Activated T-cell treated with anti-CD3 and anti-CD28 coated beads, Interleukin-2, amount 50 U/mL, for 1 hour (primary cell): ENCODE measurements at regions not wholly inside any gene's neighbourhood (a gene's known extent, or its start where the extent isn't known, plus 50 kb on each side); places are given as distances from the start of the nearest gene placed in this dataset.

ENCODE experiments used
- DNase-seq: peaks from one replicate; pipeline ENCODE4 v3.0.0-alpha.2; 2020

DNA sequence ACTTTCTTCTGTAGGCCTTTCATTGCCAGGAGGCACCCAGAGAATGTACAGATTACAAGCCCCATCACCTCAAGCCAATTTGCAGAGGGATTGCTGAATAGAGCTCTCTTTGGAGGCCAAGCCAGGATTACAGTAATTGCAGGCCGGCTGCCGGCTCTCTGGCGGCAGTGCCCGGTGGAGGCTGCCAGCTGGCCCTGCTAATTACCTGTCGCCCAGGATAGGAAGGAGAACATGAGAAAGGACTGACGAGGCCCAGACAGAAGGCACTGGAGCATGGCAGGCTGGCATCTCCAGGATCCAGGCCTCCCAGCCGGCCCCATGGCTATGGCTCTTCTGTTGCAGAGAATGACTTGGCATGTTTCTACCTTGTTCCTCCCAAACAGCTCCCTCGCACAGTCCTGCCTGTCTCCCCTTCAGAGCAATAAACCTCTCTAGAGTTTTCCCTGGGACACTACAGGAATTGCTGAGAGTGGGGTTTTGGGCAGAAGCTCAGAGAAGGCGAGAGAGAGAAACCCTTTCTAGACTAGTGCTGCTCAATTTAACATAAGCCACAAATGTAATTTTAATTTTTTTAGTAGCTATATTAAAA, 273.6 kb upstream of the PROK2 start:
- no peak for DNase-seq

DNA sequence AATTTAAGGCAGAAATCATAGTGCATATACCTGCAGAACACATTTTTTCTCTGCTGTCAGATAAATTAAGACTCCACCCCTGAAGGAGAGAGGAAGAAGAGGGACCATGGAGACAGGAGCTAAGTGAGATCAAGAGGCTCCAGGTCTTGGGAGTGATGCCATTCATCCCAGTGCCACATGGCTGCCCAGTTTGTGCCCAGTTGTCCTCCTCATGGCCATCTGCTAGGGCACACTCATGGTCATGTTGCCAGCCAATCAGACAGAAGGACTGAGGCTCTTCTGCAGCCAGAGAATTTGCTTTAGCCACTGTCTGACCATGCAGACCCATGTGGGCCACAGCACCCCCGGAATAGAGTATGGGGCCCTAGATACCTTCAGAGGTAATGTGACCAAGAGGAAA, 270.5 kb upstream of the PROK2 start:
- no peak for DNase-seq

DNA sequence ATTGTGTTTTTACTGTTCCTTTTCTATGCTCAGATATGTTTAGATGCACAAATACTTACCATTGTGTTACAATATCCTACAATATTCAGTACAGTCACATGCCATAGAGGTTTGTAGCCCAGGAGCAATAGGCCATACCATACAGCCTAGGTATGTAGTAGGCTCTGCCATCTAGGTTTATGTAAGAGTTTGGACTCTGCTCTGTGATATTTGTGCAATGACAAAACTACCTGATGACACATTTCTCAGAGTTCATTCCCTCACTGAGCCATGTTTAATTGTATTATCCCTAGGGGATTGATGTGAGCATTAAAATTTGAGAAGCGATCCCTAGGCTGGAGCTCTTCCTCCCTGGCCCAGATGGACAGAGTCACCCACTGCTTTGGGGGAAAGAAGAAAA, 270.0 kb upstream of the PROK2 start:
- DNase-seq: no peak

DNA sequence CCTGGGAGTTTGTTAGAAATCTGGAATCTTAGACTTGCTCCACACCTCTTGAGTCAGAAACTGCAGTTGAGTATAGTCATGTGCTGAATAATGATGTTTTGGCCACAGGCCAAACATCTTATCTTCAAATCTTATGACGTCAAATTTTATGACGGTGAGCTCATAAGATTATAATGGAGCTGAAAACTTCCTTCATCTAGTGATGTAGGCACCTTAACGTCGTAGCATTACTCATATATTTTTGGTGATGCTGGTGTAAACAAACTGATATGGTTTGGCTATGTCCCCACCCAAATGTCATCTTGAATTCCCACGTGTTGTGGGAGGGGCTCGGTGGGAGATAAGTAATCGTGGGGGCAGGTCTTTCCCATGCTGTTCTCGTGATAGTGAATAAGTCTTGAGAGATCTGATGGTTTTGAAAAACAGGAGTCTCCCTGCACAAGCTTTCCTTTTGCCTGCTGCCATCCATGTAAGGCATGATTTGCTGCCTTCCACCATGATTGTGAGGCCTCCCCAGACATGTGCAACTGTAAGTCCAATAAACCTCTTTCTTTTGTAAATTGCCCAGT, 268.0 kb upstream of the PROK2 start:
- DNase-seq: no peak

DNA sequence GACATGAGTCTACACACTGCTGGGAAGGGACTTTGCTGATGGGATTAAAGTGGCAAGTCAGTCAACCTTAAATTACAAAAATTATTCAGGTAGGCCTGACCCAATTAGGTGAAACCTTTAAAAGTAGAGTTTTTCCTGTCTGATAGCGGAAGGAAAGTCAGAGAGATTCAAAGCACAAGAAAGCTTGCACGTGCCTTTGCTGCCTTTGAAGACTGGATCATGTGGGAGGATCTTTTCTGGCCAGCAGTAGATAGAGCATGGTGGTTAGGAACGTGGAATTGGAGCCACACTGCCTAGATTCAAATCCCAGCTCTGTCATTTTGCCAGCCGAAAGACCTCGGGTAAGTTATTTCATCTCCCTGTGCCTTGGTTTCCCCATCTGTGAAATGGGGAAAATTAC, 265.8 kb upstream of the PROK2 start:
- no peak for DNase-seq

DNA sequence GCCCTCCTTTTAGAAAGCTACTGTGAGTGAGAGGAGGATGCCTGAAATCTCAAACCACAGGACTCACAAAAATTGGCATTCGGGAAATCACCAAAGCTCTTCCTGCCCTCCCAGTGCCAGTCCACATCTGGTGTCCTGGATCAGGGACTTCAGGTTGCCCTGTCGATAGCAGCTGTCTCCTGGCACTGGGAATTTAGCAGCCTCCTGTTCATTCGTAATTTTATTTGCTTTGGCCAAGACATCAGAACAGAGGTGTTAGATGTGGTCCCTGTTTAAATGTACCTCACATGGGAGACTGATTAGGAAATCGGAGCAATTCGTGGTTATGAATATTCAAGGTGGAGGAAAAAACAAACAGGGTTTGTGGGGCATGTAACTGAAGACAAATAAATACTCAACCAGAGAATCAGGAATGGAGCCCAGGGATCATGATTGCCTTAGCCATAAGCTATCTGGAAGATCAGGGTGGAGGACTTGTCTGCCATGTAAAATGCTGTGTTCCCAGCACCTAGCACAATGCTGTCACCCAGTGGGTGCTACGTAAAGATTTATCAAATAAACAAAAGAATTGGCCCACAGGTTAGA, 265.2 kb upstream of the PROK2 start:
- no peak for DNase-seq

DNA sequence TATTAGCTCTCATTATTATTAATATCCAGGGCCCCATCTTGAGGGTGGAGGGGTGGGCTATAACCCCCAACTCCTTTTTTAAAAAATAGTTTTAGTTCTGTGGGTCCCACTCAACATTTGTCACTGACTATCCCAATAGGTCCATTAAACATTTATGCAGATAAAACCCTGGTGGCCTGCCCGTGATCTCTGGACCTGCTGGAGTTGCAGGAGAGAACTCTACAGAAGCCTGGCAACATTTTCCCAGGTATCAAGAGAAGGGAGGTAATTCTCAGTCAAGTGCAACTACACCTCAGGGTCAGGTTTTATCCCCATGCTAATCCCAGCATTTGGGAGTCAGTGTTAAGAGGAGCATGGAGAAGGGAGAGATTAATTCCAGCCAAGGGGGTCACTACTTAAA, 264.4 kb upstream of the PROK2 start:
- no peak for DNase-seq

DNA sequence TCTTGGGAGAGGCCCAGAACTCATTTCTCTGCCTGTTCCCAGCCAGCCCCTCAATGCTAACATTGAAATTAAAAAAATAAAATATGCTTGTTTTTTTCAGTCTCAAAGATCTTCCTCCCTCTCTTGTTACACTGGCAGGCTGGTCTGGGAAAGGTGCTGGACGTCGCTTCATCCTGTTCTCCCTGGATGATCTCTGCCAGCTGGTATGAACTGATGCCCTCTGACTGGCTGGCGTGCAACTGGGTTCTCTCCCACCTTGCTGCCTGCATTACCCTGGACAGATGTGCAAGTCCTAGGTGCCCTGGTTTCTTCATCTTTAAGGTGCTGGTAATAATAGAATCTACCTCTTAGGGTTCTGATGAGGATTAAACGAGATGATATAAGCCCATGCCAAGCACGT, 263.9 kb upstream of the PROK2 start:
- DNase-seq: no peak

DNA sequence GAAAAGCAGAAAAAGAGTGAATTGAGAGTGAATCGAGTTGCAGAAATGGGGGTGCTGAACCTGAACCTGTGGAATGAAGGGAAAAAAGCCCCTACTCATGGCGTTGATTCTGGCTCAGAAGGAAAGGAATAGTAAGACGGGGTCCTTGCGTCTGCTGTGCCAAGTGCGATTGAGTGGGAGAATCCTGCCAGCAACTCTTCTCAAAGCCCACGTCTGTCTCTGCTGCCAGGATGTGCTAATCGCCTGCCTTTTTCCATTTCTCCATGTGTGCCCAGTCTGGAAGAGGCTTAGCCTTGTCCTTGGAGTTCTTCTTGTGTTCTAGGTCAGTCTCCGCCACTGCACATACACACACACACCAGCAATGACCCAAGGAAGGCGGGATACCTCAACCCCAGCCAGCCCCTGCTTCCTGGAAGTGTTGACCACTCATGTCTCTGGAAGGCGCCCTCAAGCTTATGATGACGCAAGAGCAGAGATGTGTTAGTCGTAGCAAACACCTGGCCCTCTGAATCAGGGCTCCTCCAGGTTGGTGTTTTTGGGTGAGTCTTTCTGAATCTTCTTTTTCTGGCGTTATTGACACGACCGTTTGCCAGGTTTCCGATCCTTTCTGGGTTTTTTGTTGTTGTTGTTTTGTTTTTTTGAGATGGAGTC, 262.4 kb upstream of the PROK2 start:
- DNase-seq: no peak

DNA sequence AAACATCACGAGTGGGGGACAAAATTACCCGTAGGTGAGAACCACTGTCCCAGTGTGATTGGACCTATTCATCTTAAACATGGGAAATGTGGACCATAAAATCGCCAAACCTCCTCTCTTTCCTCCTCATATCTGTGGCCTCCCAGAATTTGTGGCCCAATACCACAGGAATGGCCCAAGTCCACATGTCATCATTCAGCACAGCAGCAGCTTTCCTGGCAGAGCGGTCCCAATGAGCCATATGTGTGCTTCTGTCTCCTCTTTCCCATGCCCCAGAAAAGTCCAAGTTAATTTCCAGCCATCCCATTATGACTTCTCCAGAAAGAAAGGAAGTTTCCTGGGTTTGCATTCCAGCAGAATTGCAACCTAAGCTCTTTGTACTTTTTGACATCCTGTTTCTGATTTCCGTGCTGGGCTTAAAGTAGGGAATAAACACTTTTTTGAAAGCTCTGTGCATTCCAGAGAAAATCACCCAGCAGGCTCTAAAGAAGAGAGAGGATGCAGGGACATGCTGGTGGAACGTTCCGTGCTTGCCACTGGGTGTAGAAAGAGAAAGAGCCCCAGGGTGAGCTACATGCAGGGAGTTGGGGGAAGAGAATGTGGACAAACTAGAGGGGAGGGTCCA, 259.4 kb upstream of the PROK2 start:
- DNase-seq: no peak

DNA sequence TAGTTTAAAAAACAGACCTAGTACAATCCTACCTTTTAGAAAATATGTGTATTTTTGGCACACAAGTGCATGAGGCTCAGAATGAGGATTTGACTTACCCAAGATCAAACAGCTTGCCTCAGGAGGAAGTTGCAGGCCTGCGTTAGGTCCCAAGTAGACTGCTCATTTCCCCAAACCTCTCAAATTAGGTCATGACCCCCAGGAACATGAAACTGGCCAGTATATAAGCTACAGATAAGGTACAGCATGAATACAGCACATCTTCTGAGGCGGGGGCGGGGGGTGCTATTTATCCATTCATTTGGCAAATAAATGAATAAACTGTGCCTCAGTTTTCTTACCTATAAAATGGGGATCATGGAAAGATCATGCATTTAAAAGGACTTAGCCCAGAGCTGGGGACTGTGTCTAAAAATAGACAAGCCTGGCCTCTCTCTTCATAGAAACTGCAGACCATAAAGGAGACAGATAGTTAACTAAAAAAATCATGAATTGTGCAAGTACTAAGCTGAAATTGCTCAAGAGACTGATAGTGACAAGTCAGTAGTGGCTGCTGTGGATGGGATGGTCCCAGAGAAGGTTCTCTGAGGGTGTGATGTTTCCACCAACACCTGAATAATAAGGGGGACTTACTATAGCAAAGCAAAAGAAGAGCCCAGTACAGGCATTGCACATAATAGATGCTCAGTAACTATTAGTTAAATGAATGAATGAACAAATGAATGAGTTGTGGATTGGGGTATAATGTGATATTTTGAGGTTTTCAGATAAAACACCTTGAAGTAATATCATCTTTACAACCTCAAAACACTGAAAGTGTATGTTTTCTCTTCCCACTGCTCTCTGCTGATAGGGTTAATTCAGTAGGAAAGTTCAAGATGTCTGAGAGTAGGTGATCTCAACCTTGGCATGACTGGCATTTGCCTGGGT, 258.5 kb upstream of the PROK2 start:
- DNase-seq: no peak

DNA sequence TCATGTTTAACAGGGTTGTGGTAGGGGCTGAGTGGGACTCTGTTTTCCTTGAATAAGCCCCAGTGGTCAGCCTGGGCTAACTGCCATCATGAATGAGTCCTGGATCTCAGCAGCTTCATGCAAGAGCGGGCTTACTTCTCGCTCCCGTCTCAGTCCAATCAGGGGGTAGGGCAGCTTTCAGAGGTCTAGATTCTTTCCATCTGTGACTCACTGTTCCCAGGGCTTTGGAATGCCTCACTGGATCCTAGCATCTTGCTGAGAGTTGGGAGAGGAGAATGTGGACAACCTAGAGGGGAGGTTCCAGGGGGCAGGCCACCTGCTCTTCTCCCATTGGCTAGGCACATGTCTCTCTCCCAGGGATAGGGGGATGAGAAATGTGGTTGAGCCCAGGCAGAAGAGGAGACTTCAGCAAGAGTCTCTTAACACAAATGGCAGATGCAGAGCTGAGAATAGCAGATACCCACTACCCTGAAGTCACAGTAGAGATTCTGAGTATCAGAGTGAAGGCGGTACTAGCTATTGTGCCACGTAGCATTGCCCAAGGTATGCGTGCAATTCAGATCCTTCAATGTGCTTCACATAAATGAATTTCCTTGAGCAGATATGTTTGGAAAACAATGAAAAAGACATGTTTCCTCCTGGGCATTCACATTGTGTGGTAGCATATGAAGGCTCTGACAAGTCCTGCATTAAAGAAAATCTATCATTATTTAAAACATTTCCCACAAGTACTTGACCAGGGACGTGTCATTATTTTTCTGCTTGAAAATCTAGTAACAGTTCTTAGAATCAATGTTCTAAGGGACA, 257.7 kb upstream of the PROK2 start:
- DNase-seq: no peak

DNA sequence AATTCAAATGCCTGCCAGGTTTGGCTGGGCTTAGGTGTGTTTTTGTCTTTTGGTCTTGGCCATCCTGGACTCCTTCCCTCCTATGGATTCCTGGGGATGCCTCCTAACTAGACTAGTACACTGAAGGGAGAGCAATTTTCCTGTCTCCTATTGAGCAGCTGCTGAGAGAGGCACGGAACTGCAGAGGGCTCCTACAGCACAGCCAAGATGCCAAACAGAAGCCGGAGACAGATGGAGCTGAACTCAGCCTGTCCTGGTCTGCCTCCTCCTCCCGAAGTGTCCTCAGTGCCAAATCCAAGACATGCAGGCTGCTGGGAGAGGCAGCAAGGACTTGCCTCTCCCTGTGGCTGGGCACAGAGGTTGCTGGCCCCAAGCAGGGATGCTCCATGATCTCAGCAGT, 256.6 kb upstream of the PROK2 start:
- DNase-seq: no peak

DNA sequence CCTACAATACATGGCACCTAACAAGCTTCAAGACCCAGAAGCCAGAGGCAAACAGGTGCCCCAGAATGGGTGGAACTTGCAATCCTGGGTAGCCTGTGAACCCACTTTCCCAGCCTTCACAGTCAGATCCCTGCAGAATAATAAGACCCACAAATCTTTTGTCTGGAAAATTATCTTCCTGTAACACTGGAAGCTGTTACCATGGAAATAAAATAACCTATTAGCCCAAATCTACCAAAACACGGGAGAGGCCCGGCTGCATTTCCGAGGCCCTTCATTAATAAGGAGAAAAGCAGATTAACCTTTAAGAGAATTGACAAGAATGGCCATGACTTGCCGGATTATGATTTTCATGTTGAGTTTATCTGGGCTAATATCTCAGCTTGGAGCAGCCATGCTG, 256.1 kb upstream of the PROK2 start:
- DNase-seq: no peak

DNA sequence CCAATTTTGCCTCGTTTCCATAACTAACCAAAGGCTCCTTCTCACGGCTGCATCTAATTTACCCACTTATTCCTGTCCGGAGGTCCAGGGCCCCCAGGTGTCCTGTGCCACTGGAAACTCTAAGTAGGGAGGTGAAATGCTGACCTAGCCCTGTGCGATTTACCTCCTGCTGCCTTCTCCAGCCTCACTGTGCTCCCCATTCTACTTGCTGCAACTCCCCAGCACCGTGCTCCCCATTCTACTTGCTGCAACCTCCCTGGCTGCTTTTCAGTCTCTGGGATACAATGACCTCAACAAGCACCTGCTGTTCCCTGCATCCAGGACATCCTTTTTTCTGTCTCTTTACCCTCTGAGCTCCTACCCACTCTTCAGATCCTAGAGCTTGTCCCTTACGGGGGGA, 254.7 kb upstream of the PROK2 start:
- no peak for DNase-seq

DNA sequence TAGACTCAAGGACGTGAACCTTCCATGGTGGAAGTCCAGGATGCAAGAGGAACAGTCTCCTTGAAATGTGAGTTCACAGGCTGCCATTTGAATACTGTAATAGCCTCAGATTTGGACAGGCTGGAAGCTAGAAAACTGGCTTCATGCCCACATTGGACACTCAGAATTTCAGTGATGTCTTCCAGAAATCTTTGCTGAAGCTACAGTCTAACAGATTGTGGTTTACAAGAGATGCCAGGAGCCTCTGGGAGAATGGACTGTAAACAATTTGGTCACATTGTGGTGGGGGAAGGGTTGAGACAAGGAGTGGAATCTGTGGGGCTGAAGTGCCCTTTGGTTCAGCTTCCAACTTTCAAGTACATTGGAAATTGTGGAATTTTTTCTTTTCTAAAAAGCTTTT, 252.0 kb upstream of the PROK2 start:
- no peak for DNase-seq

DNA sequence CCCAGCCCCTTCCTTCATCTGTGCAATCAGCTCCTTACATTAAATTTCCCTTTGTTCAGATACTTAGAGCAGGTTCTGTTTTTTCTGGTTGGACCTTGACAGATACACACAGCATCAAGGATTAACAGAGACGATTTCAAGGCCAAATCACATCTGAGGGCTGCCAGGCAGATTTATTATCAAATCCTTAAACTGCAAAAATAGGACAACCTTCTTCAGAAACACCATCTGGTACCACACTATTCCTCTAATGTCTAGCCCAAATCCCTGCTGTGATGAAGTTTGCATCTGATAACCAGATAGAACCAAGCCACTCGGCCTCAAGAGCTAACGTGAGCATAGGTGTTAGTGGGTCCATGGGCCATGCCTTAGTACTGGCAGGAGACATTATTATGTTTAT, 250.7 kb upstream of the PROK2 start:
- DNase-seq: no peak

DNA sequence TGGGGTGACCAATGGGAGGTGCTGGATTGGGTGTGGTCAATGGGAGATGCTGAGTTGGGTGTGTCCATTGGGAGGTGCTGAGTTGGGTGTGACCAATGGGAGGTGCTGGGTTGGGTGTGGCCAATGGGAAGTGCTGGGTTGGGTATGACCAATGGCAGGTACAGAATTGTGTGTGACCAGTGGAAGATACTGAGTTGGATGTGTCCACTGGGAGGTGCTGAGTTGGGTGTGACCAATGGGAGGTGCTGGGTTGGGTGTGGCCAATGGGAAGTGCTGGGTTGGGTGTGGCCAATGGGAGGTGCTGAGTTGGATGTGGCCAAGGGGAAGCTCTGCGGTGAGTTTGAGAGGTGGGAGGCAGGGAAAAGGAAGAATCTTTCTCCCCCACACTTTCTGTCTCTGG, 250.0 kb upstream of the PROK2 start:
- no peak for DNase-seq

DNA sequence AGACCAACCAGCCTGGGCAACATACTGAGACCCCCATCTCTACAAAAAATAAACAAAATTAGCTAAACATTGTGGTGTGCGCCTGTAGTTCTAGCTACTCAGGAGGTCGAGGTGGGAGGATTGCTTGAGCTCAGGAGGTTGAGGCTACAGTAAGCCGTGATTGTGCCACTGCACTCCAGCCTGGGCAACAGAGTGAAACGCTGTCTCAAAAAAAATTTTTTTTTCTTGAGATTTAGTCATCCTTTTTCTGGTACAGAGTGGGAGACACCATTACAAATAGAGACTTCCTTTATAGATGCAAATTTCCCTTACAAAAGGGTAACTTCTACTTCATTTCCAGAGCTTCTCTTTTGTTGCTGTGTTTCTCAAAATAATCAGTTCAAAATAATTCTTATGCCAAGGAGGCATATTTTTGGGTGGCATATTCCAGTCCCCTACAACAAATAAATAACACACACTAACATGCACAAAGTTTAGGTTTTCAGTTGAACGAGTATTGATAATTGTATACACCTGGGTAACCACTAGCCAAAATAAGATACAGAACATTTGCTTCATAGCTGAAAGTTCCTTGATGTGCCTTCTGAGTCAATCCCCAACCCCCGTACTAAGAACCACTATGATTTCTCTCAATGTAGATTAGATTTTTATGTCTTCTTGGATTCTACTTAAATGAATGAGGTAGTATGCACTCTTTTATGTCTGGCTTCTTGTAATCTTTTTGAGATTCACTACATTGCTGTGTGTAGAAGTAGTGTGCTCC, 248.9 kb upstream of the PROK2 start:
- no peak for DNase-seq

DNA sequence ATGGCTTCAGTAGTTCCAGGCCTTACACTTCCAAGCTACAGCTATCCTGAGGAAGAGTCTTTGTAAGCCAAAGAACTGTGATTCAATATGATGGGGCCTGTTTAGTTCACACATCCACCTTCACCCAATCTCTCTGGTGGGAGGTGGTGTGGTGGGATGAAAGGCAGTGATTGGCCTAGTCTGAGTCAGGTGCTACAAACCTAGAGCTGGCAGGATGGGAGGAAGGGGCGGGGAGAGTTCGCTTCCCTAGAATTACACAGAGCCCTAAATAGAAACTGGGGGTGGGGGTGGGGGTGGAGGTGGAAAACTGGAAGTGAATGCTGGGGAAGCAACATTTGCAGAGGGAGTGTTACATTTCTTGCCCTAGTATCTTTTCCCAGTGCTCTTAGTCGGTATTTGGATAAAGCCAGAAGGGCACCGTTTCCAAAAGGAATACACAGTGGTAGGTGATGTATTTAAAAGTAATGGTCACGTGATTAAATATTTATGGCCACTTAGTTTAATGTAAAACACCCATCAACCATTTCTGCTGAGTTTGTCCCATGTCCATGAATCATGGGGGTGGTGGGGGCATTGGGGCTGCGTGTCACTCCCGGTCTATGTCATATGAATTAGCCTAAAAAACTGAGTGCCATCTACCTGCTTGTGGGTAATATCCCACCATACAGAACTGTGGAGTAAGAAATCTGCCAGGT, 247.6 kb upstream of the PROK2 start:
- no peak for DNase-seq

DNA sequence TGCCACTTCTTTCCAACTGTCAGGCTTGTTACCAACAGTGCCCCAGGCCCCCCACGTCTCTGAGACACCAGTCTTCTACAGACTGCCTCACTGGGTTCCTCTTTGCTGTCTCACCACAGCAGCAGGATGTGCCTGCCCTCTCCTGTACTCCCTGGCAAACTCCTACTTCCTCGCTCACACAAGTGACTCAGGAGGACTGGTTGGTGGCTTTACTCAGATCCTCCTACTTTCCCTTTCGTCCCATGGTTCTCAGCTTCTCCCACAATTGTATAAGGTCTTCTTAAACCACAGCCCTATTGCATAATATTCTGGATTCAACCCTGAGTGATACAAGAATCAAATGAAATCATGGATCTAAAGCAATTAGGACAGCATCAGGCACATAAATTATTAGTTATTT, 246.6 kb upstream of the PROK2 start:
- DNase-seq: no peak
